Lower leg skin (tissue), 3 donors: ENCODE measurements at regions not wholly inside any gene's neighbourhood (a gene's known extent, or its start where the extent isn't known, plus 50 kb on each side); places are given as distances from the start of the nearest gene placed in this dataset.

Experiments
- CTCF ChIP-seq, 3 donors: fragments of 450-650 bp; IDR thresholded peaks; one replicate each; pipeline ENCODE4 v1.5.1; 2016; ENCODE audit warnings: antibody characterized with exemption in 3 of 3, mild to moderate bottlenecking in 3 of 3, moderate library complexity in 2 of 3
- POLR2A ChIP-seq, 2 donors: fragments of 450-650 bp; IDR thresholded peaks; one replicate each; pipeline ENCODE4 v1.6.1; 2016 to 2017; ENCODE audit warnings: antibody characterized with exemption in 2 of 2, mild to moderate bottlenecking in 1 of 2, moderate library complexity in 1 of 2

GRCh38 chr7:32661501-32661900 lies 166.2 kb downstream of the AVL9 start:
- TF ChIP-seq CTCF (IDR thresholded peaks at IDR 0.05) = no peak
- no peak for TF ChIP-seq POLR2A (IDR thresholded peaks at IDR 0.05)
